ENCODE measurements at regions not wholly inside any gene's neighbourhood (a gene's known extent, or its start where the extent isn't known, plus 50 kb on each side); places are given as distances from the start of the nearest gene placed in this dataset.

GRCh38 chr11:81870815-81871214 is 862.8 kb downstream of the FAM181B start:
- no peak overlapping the region for H4K5ac ChIP-seq (ENCODE audit: low read depth, low read length)
- POLR2A ChIA-PET (ENCODE audit: unreplicated experiment): no interaction called here
- no peak overlapping the region for H3K4ac ChIP-seq (ENCODE audit: low read depth, low read length)
- in situ Hi-C loops (cut with MboI; ENCODE audit: low sequenced_read_pairs): no loop called here
- H3K9me3 ChIP-seq (ENCODE audit: control insufficient read depth, insufficient read depth, low read length): no peaks in the 10 kb centered on the region
- H2AK9ac ChIP-seq (replicated peaks; ENCODE audit: low read depth, low read length, poor library complexity): no peak overlapping the region
- H4K8ac ChIP-seq (ENCODE audit: low read depth in 2 of 2, low read length in 2 of 2): no peak overlapping the region
- CTCF ChIA-PET: no interaction called here
- no peak overlapping the region for H3K4me3 ChIP-seq (ENCODE audit: insufficient read depth, low read depth, low read length)
- BruUV-seq (replicated peaks): no TSS peak
- H3K4me1 ChIP-seq (ENCODE audit: control insufficient read depth, insufficient read depth, low read length): no peaks in the 10 kb centered on the region
- dilution Hi-C loops (cut with HindIII; ENCODE audit: low sequenced_read_pairs, unreplicated experiment): no loop called here
- H3K9me1 ChIP-seq (ENCODE audit: insufficient read depth, low read length): no peaks in the 10 kb centered on the region
- H2BK15ac ChIP-seq (ENCODE audit: low read depth, low read length): no peak overlapping the region
- H3K4me2 ChIP-seq (ENCODE audit: low read depth, low read length): no peak overlapping the region
- no peaks in the 10 kb centered on the region for H3K79me1 ChIP-seq (ENCODE audit: low read depth in 1 of 2, low read length in 2 of 2)
- no peak overlapping the region for H4K91ac ChIP-seq (ENCODE audit: insufficient read depth, low read depth, low read length)
- TF ChIP-seq NFE2L2 (IDR thresholded peaks at IDR 0.05; ENCODE audit: low read depth, low read length): no peak
- TF ChIP-seq, protein P1, sequence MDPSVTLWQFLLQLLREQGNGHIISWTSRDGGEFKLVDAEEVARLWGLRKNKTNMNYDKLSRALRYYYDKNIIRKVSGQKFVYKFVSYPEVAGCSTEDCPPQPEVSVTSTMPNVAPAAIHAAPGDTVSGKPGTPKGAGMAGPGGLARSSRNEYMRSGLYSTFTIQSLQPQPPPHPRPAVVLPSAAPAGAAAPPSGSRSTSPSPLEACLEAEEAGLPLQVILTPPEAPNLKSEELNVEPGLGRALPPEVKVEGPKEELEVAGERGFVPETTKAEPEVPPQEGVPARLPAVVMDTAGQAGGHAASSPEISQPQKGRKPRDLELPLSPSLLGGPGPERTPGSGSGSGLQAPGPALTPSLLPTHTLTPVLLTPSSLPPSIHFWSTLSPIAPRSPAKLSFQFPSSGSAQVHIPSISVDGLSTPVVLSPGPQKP (IDR thresholded peaks at IDR 0.05; ENCODE audit: borderline replicate concordance, low read depth, low read length): no peak
- TF ChIP-seq RFX5 (IDR thresholded peaks at IDR 0.05; ENCODE audit: low read depth, low read length): no peak
- no peak for TF ChIP-seq FOS (IDR thresholded peaks at IDR 0.05; ENCODE audit: low read depth, low read length)
- no peak for TF ChIP-seq SMC3 (IDR thresholded peaks at IDR 0.05; ENCODE audit: low read depth, low read length)
- H3K23ac ChIP-seq (ENCODE audit: low read depth, low read length): no peak overlapping the region
- no peaks in the 10 kb centered on the region for H4K20me1 ChIP-seq (ENCODE audit: insufficient read depth, low read length)
- H3K18ac ChIP-seq (ENCODE audit: low read depth, low read length): no peak overlapping the region
- intact Hi-C loops (cut with micrococcal nuclease): no loop called here
- H2AK5ac ChIP-seq (ENCODE audit: low read depth, low read length): no peak overlapping the region
- WGBS, 2 experiments (ENCODE audit: extremely low coverage in 2 of 2, insufficient read length in 1 of 2): no CpG with 5 or more reads among the region's 2 CpGs
- H3K14ac ChIP-seq (replicated peaks; ENCODE audit: low read depth, low read length): no peak overlapping the region
- DNase-seq: no peak
- H2AFZ ChIP-seq (replicated peaks; ENCODE audit: low read length, poor library complexity): no peak overlapping the region
- H3K56ac ChIP-seq (ENCODE audit: extremely low read depth, insufficient read depth, low read length): no peak overlapping the region
- H3K9ac ChIP-seq (ENCODE audit: low read depth, low read length): no peak overlapping the region
- no peak overlapping the region for H2BK5ac ChIP-seq (ENCODE audit: low read depth, low read length, poor library complexity, severe bottlenecking)
- no peak overlapping the region for H3K27ac ChIP-seq (ENCODE audit: insufficient read depth, low read length)
- ATAC-seq (ENCODE audit: low read depth): no peak
- no peaks in the 10 kb centered on the region for H3K27me3 ChIP-seq (ENCODE audit: control insufficient read depth, insufficient read depth, low read length)
- no peaks in the 10 kb centered on the region for H3K36me3 ChIP-seq (ENCODE audit: control insufficient read depth, insufficient read depth, low read length)
- H2BK20ac ChIP-seq (ENCODE audit: low read depth, low read length): no peak overlapping the region
- H2BK120ac ChIP-seq (ENCODE audit: low read depth, low read length): no peak overlapping the region
